AG10803 (cell line): ENCODE measurements at regions not wholly inside any gene's neighbourhood (a gene's known extent, or its start where the extent isn't known, plus 50 kb on each side); places are given as distances from the start of the nearest gene placed in this dataset.

Experiments used
- DNase-seq: peaks from one replicate; pipeline ENCODE4 v3.0.0; 2010; ENCODE audit warnings: low read depth
- H3K4me3 ChIP-seq: 2 replicates; pipeline ENCODE4 v1.5.1; 2011; ENCODE audit warnings: mild to moderate bottlenecking, low read length, control low read depth
- TF ChIP-seq, protein P1 (sequence below): conservative IDR thresholded peaks from 2 replicates; pipeline ENCODE4 v1.5.1; 2011; ENCODE audit warnings: mild to moderate bottlenecking, low read length, control low read depth, inconsistent platforms

DNA sequence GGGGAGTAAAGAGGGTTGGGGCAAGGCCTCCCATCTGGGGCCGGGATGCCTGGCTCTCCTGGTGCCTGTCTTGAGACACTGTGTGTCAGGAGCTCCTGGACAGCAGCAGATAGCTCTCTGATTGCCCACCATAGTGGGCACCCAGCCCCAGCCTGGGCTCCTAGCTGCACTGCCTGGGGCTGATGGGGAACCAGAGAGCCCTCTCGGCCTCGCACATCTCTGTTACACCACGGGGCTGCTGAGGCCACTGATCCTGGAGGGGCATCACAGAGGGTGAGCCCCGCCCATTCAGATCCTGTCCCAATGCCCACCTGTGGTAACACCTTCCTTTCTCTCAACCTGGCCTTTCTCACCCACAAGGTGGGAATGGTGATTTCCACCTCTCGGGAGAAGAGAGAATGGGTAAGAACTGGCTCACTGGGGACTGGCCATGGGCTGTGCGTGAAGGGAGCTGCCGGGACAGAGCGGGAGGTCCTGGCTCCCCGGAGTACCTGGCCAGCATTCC, 135.9 kb downstream of the URI1 start:
- DNase-seq, result no peak
- TF ChIP-seq, protein P1, sequence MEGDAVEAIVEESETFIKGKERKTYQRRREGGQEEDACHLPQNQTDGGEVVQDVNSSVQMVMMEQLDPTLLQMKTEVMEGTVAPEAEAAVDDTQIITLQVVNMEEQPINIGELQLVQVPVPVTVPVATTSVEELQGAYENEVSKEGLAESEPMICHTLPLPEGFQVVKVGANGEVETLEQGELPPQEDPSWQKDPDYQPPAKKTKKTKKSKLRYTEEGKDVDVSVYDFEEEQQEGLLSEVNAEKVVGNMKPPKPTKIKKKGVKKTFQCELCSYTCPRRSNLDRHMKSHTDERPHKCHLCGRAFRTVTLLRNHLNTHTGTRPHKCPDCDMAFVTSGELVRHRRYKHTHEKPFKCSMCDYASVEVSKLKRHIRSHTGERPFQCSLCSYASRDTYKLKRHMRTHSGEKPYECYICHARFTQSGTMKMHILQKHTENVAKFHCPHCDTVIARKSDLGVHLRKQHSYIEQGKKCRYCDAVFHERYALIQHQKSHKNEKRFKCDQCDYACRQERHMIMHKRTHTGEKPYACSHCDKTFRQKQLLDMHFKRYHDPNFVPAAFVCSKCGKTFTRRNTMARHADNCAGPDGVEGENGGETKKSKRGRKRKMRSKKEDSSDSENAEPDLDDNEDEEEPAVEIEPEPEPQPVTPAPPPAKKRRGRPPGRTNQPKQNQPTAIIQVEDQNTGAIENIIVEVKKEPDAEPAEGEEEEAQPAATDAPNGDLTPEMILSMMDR, result no peak
- no peak overlapping the region for H3K4me3 ChIP-seq

DNA sequence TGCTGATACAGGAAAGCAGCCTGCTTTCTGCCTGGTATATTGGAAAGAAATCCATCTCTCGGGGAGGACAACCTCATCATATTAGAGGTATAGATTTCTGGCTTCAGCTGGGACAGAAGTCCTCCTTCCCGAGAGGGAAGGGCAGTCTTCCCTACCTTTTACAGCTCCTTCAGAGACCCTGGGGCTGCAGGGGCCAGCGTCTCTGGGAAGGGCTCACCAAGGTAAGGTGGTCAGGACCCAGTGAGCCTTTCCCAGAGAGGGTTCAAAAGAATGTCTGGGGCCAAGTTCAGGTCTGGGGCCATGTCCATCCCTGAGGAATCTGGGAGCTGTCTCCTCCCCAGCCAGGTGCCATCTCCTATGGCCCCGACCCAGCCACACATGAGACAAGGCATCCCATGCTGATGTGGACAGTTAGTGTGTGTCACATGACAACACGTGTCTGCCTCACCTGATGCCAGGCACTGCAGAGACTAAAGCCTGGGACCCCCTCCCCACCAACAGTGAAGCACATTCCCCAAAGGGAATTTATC, 136.4 kb downstream of the URI1 start:
- no peak for DNase-seq
- TF ChIP-seq, protein P1, result no peak

DNA sequence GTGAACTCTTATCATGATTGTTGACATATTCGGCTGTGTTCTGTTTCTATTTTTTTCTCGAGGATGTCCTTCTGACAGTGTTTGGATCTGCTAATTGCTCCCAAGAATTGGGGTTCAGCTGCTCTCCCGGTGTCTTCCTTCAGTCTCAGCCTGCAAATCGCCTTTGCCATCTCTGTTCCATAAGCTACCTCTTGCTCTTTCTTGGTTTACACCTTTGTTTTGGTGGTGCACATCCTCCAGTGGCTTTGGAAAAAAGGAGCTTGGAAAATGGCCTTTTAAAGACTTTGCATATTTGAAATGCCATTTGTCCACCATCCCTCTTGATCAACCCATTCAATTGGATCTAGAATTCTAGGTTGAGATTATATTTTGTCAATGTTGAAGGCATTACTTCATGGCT, 137.2 kb downstream of the URI1 start:
- H3K4me3 ChIP-seq, result no peak overlapping the region
- TF ChIP-seq, protein P1, result no peak
- DNase-seq, result no peak

More for the DNA sequence above, 136.4 kb downstream of the URI1 start:
- H3K4me3 ChIP-seq, result no peak overlapping the region

DNA sequence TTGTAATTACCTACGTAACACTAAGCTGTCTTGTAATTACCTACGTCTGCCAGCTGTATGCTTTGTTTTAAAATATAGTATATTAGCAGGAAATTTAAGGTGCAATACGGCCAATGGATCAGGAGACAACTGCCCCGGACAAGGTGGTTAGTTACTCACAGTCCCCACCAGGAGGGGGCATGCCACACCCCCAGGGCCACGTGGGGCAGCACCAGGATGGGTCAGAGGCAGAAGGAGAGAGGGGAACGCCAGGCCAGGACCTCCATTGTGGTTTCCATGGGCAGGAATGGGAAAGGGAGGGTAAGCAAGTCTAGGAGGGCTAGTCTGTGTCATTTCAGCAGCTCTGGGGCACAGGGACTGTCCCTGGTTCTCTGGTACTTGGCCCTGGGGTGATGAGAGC, 140.1 kb downstream of the URI1 start:
- DNase-seq, result no peak
- TF ChIP-seq, protein P1, result no peak
- H3K4me3 ChIP-seq, result no peak overlapping the region

DNA sequence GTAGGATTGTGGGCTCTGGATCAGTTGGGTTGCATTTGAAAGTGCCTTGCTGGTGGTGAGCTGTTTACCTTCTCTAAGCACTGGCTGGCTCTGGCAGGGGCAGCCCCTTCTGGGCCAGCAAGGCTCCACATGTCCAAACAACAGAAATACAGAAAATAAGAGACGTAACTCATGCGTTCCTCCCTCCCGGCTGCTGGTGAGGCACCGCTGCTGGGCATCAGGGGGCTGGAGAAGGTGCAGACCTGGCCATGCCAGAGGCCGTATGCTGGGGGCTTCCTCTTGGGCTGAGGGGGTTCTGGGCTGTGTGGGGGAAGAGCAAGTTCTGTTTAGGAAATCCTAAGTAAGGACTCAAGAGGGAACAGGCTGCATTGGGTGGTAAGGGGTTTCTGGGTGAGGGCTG, 140.6 kb downstream of the URI1 start:
- DNase-seq, result no peak
- H3K4me3 ChIP-seq, result no peak overlapping the region
- TF ChIP-seq, protein P1, result no peak

DNA sequence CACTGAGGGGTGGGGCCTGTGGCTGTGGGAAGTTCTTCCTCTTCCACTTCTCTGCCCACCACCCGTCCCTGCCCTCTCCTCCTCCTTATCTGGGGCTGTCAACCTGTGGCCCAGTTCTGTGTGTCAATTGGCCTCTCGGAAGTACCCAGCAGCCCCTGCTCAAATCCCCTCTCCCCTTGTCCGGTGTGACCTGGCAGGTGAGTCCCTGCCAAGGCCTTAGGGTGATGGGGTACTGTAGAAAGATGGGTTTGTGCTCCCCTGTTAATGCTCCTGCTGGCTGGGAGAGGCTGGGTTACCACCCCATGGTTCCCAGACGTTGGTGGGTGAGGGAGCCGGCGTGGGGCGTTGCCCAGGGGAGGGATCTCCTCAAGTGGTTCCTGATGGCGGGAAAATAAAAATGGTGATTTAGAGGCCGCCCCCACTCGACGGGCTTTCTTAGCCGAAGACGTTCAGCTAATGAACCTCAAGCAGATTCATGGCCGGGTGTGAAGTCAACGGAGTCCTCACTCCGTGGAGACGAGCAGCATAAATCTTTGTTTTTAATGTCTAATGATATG, 141.2 kb downstream of the URI1 start:
- H3K4me3 ChIP-seq, result no peak overlapping the region
- TF ChIP-seq, protein P1, result no peak
- no peak for DNase-seq

DNA sequence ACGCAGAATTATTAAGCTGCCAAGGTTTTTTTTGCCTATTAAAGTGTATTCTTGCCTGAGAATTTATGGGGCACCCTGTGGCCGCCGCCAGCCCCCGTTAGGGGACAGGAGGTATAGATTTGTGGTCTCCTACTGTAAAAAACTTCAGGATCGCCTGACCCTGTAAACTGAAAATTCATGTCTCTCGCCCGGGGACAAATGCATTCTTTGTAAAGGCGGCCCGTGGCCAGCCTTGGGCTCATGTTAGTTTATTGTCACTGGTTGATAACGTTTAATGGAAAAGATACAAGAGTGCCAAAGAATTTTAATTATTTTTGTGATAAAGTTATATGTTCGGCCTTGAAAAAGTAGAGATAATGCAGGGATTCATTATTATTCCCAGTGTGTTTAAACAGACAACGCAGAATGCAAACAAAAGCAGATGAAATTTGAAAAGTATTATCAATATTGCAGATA, 141.7 kb downstream of the URI1 start:
- no peak for DNase-seq
- TF ChIP-seq, protein P1, result no peak
- no peak overlapping the region for H3K4me3 ChIP-seq
